Heart right ventricle (tissue), 16 donors: ENCODE measurements at regions not wholly inside any gene's neighbourhood (a gene's known extent, or its start where the extent isn't known, plus 50 kb on each side); places are given as distances from the start of the nearest gene placed in this dataset.

Experiments used
- ATAC-seq, 8 donors: fragments of 200-7000 bp; cut with Tn5 transposase; one replicate each; pipeline ENCODE4 v1.9.1; 2020; ENCODE audit warnings: mild to moderate bottlenecking in 8 of 8, moderate library complexity in 8 of 8, moderate number of reproducible peaks in 1 of 8
- DNase-seq, 2 donors: peaks; one replicate each; pipeline ENCODE4 v3.0.0-alpha.2; 2020
- H3K27ac ChIP-seq, 10 donors: fragments of 200-600 bp; sonication (generic) in 2 of 10; one replicate each; pipeline versions ENCODE4 v1.5.0 to v1.8.0; 2020 to 2022; ENCODE audit warnings: mild to moderate bottlenecking in 3 of 10
- H3K27me3 ChIP-seq, 7 donors: fragments of 200-600 bp; one replicate each; pipeline ENCODE4 v1.8.0; 2021 to 2022; ENCODE audit warnings: mild to moderate bottlenecking in 2 of 7
- H3K36me3 ChIP-seq, 9 donors: fragments of 200-600 bp; sonication (generic) in 1 of 9; one replicate each; pipeline versions ENCODE4 v1.5.0 to v1.8.0; 2020 to 2022; ENCODE audit warnings: mild to moderate bottlenecking in 2 of 9
- H3K4me1 ChIP-seq, 9 donors: fragments of 200-600 bp; sonication (generic) in 1 of 9; one replicate each; pipeline versions ENCODE4 v1.5.0 to v1.8.0; 2020 to 2022; ENCODE audit warnings: mild to moderate bottlenecking in 4 of 9
- H3K4me3 ChIP-seq, 10 donors: fragments of 200-600 bp; sonication (generic) in 2 of 10; one replicate each; pipeline versions ENCODE4 v1.5.0 to v1.8.0; 2020 to 2022; ENCODE audit warnings: mild to moderate bottlenecking in 7 of 10, moderate library complexity in 2 of 10
- H3K9me3 ChIP-seq, 11 donors: fragments of 200-600 bp in 10 of 11; sonication (generic) in 2 of 11; one replicate each; pipeline versions ENCODE4 v1.5.0 to v1.8.0; 2013 to 2022; ENCODE audit warnings: mild to moderate bottlenecking in 2 of 11, control low read depth in 1 of 11, moderate library complexity in 1 of 11
- CTCF ChIP-seq, 9 donors: fragments of 200-600 bp; sonication (generic) in 2 of 9; IDR thresholded peaks; one replicate each; pipeline versions ENCODE4 v1.5.0 to v1.8.0; 2021 to 2022; ENCODE audit warnings: antibody characterized with exemption in 9 of 9, mild to moderate bottlenecking in 5 of 9, moderate library complexity in 1 of 9
- WGBS, 2 donors: extraction: QIAGEN DNeasy Blood & Tissue Kit; methylation state at CpG; one replicate each; pipeline ENCODE4 v1.1.7; 2013; ENCODE audit warnings: inconsistent platforms in 1 of 2; 5-methylcytosine and 5-hydroxymethylcytosine counted together
- intact Hi-C, 10 donors: fragments of 100-400 bp; cut with DNase I; formaldehyde crosslinking; loops; one replicate each; pipeline versions ENCODE4 v1.11.1 to v1.14.2; 2022
- donor health status: Arrhythmogenic right ventricular cardiomyopathy.
- donor health status: ischemic (EF 13 %, LVEDD 7.1; RV severe dilation, severe dysfunction).
- donor health status: healthy with polysubstance abuse.
- donor health status: DM: no; HTN: yes; CAD: no.
- donor health status: DM: no; HTN: no; CAD: no.
- donor health status: ischemic (EF 25% LVEDD 6.9; RV normal size, moderate dysfunction).
- donor health status: ischemic (EF 25% LVEDD 5.7; RV mildly dilated, moderate dysfunction).
- donor health status: healthy.
- donor health status: DM: yes; HTN: yes; CAD: no.
- donor health status: Ischemic cardiomyopathy.
- donor health status: ischemic (EF 35%, LVEDD 5.7; RV mildly dilated, moderate dysfunction).
- donor health status: nonischemic (EF 11% LVEDD 7.7; RV severe dilation, severe dysfunction).
- donor health status: DM: yes; HTN: yes; CAD: no.
- donor health status: PGD.
- donor health status: ischemic (EF 29% LVEDD 5.4; RV normal size, mild dysfunction).
- donor health status: nonischemic (EF 23%, LVEDD 6.1; RV moderate dilation, normal function).

GRCh38 chr16:73418691-73419090 lies 370.8 kb upstream of the ZFHX3 start:
- ATAC-seq (no peak), DNase-seq (no peak)
- H3K36me3 ChIP-seq: no peaks in the 10 kb centered on the region
- no peak overlapping the region for H3K4me3 ChIP-seq
- WGBS, 2 donors: 69 to 74% methylated on average over 6 of the region's 6 CpGs
- H3K27me3 ChIP-seq: peaks cover 0 to 16% (median 0%) of the 10 kb centered on the region in 7 donors
- intact Hi-C loops: no loop called here
- no peak overlapping the region for H3K27ac ChIP-seq
- no peaks in the 10 kb centered on the region for H3K9me3 ChIP-seq
- TF ChIP-seq CTCF (IDR thresholded peaks at IDR 0.05): no peak
- no peaks in the 10 kb centered on the region for H3K4me1 ChIP-seq

- DNase-seq: no peak
- Histone ChIP-seq H3K9me3 (no peaks in the 10 kb centered on the region), H3K4me3 (no peak overlapping the region), H3K4me1 (no peaks in the 10 kb centered on the region), H3K36me3 (no peaks in the 10 kb centered on the region), H3K27ac (no peak overlapping the region), H3K27me3 (peaks cover 0 to 12% (median 0%) of the 10 kb centered on the region in 7 donors)
- intact Hi-C loops: no loop called here
- no peak for TF ChIP-seq CTCF (IDR thresholded peaks at IDR 0.05)
- no peak for ATAC-seq
- 81 to 84% methylated on average over 8 of the region's 8 CpGs for WGBS, 2 donors
These were observed 370.1 kb upstream of the ZFHX3 start for GRCh38 chr16:73418051-73418450.

GRCh38 chr16:73415286-73415685 lies 367.4 kb upstream of the ZFHX3 start:
- ATAC-seq (no peak), DNase-seq (no peak)
- intact Hi-C loops: no loop called here
- Histone ChIP-seq H3K4me1 (no peaks in the 10 kb centered on the region), H3K9me3 (no peaks in the 10 kb centered on the region), H3K27ac (no peak overlapping the region), H3K27me3 (peaks cover 0 to 7% (median 0%) of the 10 kb centered on the region in 7 donors), H3K4me3 (no peak overlapping the region), H3K36me3 (no peaks in the 10 kb centered on the region)
- no peak for TF ChIP-seq CTCF (IDR thresholded peaks at IDR 0.05)
- 57 to 58% methylated on average over 1 of the region's 1 CpG for WGBS, 2 donors

- H3K27ac ChIP-seq: no peak overlapping the region
- DNase-seq (no peak), ATAC-seq (no peak)
- H3K36me3 ChIP-seq: no peaks in the 10 kb centered on the region
- H3K9me3 ChIP-seq: no peaks in the 10 kb centered on the region
- WGBS, 2 donors: 79 to 82% methylated on average over 5 of the region's 5 CpGs
- no peak for TF ChIP-seq CTCF (IDR thresholded peaks at IDR 0.05)
- no peak overlapping the region for H3K4me3 ChIP-seq
- intact Hi-C loops: no loop called here
- peaks cover 0 to 5% (median 0%) of the 10 kb centered on the region in 7 donors for H3K27me3 ChIP-seq
- no peaks in the 10 kb centered on the region for H3K4me1 ChIP-seq
These were observed 366.7 kb upstream of the ZFHX3 start for GRCh38 chr16:73414638-73415037.

GRCh38 chr16:73413830-73414190 lies 365.9 kb upstream of the ZFHX3 start:
- DNase-seq (no peak), ATAC-seq (no peak)
- no peak overlapping the region for H3K27ac ChIP-seq
- intact Hi-C loops: no loop called here
- H3K4me1 ChIP-seq: no peaks in the 10 kb centered on the region
- H3K27me3 ChIP-seq: peaks cover 0 to 5% (median 0%) of the 10 kb centered on the region in 7 donors
- no peaks in the 10 kb centered on the region for H3K9me3 ChIP-seq
- 86 to 97% methylated on average over 1 of the region's 1 CpG for WGBS, 2 donors
- H3K4me3 ChIP-seq: no peak overlapping the region
- no peak for TF ChIP-seq CTCF (IDR thresholded peaks at IDR 0.05)
- no peaks in the 10 kb centered on the region for H3K36me3 ChIP-seq
